Endothelial cell of umbilical vein (primary cell): ENCODE measurements at regions not wholly inside any gene's neighbourhood (a gene's known extent, or its start where the extent isn't known, plus 50 kb on each side); places are given as distances from the start of the nearest gene placed in this dataset.

Experiments used
- BruUV-seq: library from RNA; stranded (reverse); fragments of 400-500 nt; replicated peaks from 2 replicates; lab custom pipeline; 2021; lab: Mats Ljungman, UMichigan
- CTCF ChIA-PET: fragments of 300-600, 350-600 bp; sonication (Branson Sonifier 250); formaldehyde crosslinking; loops from one replicate; lab custom pipeline; 2021; ENCODE audit warnings: antibody characterized with exemption, inconsistent platforms; lab: Charles Lee
- POLR2A ChIA-PET: fragments of 300-600, 350-600 bp; sonication (Branson Sonifier 250); formaldehyde crosslinking; loops from one replicate; lab custom pipeline; 2021; ENCODE audit warnings: antibody characterized with exemption, inconsistent platforms; lab: Charles Lee
- DNase-seq: peaks from one replicate; pipeline ENCODE4 v3.0.0-alpha.2; 2011; ENCODE audit warnings: low read depth, low spot score
- FAIRE-seq: peaks from 2 replicates; lab custom pipeline; 2011; peaks lifted over from hg19 to GRCh38; lab: Jason Lieb, UNC
- H2AFZ ChIP-seq: 2 replicates; pipeline ENCODE4 v1.6.0; 2012; ENCODE audit warnings: low read depth, low read length, control low read depth, inconsistent platforms
- H3K27ac ChIP-seq: 2 replicates; pipeline ENCODE4 v1.5.1; 2011; ENCODE audit warnings: low read depth, mild to moderate bottlenecking, control low read depth, low read length, moderate library complexity; ENCODE audit not compliant: insufficient read depth
- H3K27me3 ChIP-seq, 2 experiments: 2 replicates each; pipeline versions ENCODE4 v1.6.0 to v1.6.1; 2011; ENCODE audit warnings: low read length in 2 of 2, mixed read lengths in 1 of 2; ENCODE audit not compliant: control insufficient read depth in 2 of 2, insufficient read depth in 2 of 2
- H3K36me3 ChIP-seq, 2 experiments: 2 replicates in 1 of 2; 3 replicates in 1 of 2; pipeline ENCODE4 v1.5.1; 2011; ENCODE audit warnings: low read length in 2 of 2, mild to moderate bottlenecking in 1 of 2, moderate library complexity in 1 of 2; ENCODE audit not compliant: control insufficient read depth in 2 of 2, insufficient read depth in 2 of 2; ENCODE audit errors: extremely low read depth in 1 of 2
- H3K4me1 ChIP-seq: 3 replicates; pipeline ENCODE4 v1.5.1; 2011; ENCODE audit warnings: mild to moderate bottlenecking, low read length; ENCODE audit not compliant: control insufficient read depth, insufficient read depth; ENCODE audit errors: extremely low read depth
- H3K4me2 ChIP-seq: 2 replicates; pipeline ENCODE4 v1.6.1; 2011; ENCODE audit warnings: low read length, control low read depth, mixed read lengths; ENCODE audit not compliant: insufficient read depth
- H3K4me3 ChIP-seq, 3 experiments: fragments of 200-600 bp in 1 of 3; sonication (generic), shearing (Covaris generic) in 1 of 3; replicated peaks in 1 of 3; 2 replicates each; pipeline ENCODE4 v1.5.1; 2011 to 2016; ENCODE audit warnings: control low read depth in 3 of 3, low read length in 3 of 3, mild to moderate bottlenecking in 2 of 3, inconsistent platforms in 1 of 3, low read depth in 1 of 3, moderate library complexity in 1 of 3; ENCODE audit not compliant: insufficient read depth in 1 of 3
- H3K79me2 ChIP-seq: 2 replicates; pipeline ENCODE4 v1.6.0; 2012; ENCODE audit warnings: low read length, inconsistent platforms; ENCODE audit not compliant: control insufficient read depth, insufficient read depth
- H3K9ac ChIP-seq: replicated peaks from 2 replicates; pipeline ENCODE3; 2011; ENCODE audit warnings: low read length, control low read depth; ENCODE audit not compliant: insufficient read depth; ENCODE audit errors: extremely low read depth
- H3K9me1 ChIP-seq: replicated peaks from 3 replicates; pipeline ENCODE4 v1.6.0; 2011; ENCODE audit warnings: mild to moderate bottlenecking, low read length; ENCODE audit not compliant: control insufficient read depth, insufficient read depth; ENCODE audit errors: extremely low read depth
- H3K9me3 ChIP-seq: replicated peaks from 2 replicates; pipeline ENCODE4 v1.5.1; 2012; ENCODE audit warnings: low read length, inconsistent platforms; ENCODE audit not compliant: control insufficient read depth, insufficient read depth
- H4K20me1 ChIP-seq: replicated peaks from 2 replicates; pipeline ENCODE3; 2011; ENCODE audit warnings: mild to moderate bottlenecking, low read length; ENCODE audit not compliant: control insufficient read depth, insufficient read depth; ENCODE audit errors: extremely low read depth
- CTCF ChIP-seq, 2 donors: IDR thresholded peaks; 1 replicate in 1 of 2; 2 replicates in 1 of 2; pipeline ENCODE4 v1.5.1; 2011; ENCODE audit warnings: low read length in 2 of 2, mild to moderate bottlenecking in 2 of 2, moderate library complexity in 2 of 2, control low read depth in 1 of 2, inconsistent platforms in 1 of 2, low read depth in 1 of 2; ENCODE audit not compliant: insufficient read depth in 1 of 2; ENCODE audit errors: extremely low read depth in 1 of 2
- EZH2 ChIP-seq: IDR thresholded peaks from 2 replicates; pipeline ENCODE4 v1.6.1; 2012; ENCODE audit warnings: borderline replicate concordance, low read depth, mild to moderate bottlenecking, moderate library complexity, low read length, inconsistent platforms; ENCODE audit not compliant: severe bottlenecking
- FOS ChIP-seq: IDR thresholded peaks from 2 replicates; pipeline ENCODE4 v1.6.1; 2011; ENCODE audit warnings: mild to moderate bottlenecking, low read length, moderate library complexity, borderline replicate concordance; ENCODE audit not compliant: insufficient read depth
- GATA2 ChIP-seq: IDR thresholded peaks from 2 replicates; pipeline ENCODE4 v1.7.0; 2011; ENCODE audit warnings: low read depth, mild to moderate bottlenecking, moderate library complexity, mixed read lengths, low read length; ENCODE audit not compliant: insufficient read length, insufficient read depth
- JUN ChIP-seq: IDR thresholded peaks from 2 replicates; pipeline ENCODE4 v1.6.1; 2011; ENCODE audit warnings: borderline replicate concordance, low read depth; ENCODE audit not compliant: insufficient read length, insufficient read depth
- MAX ChIP-seq: IDR thresholded peaks from 2 replicates; pipeline ENCODE4 v1.6.1; 2011; ENCODE audit not compliant: insufficient read depth, insufficient read length
- MYC ChIP-seq: IDR thresholded peaks from one replicate; pipeline ENCODE4 v1.6.1; 2011; ENCODE audit warnings: mild to moderate bottlenecking, low read depth, low read length
- POLR2A ChIP-seq: IDR thresholded peaks from 2 replicates; pipeline ENCODE4 v1.6.1; 2012; ENCODE audit warnings: low read depth, mild to moderate bottlenecking, control low read depth, low read length
- POLR2AphosphoS5 ChIP-seq: IDR thresholded peaks from 2 replicates; pipeline ENCODE4 v1.6.1; 2012; ENCODE audit warnings: low read depth, mild to moderate bottlenecking, control low read depth, low read length, moderate library complexity; ENCODE audit not compliant: insufficient read depth
- dilution Hi-C: fragments of 300-500 bp; cut with MboI; formaldehyde crosslinking; loops from one replicate; pipeline ENCODE4 v1.15.0; 2019; ENCODE audit warnings: low sequenced_read_pairs; ENCODE audit not compliant: extremely low pct_ligation_motif_present
- intact Hi-C: fragments of 100-400 bp; cut with micrococcal nuclease; formaldehyde crosslinking; loops from one replicate; pipeline ENCODE4 v1.10.0; 2022

- Histone ChIP-seq H3K27ac (no peak overlapping the region), H2AFZ (no peak overlapping the region), H3K9me3 (no peaks in the 10 kb centered on the region), H3K36me3 (no peaks in the 10 kb centered on the region), H3K4me3 (no peak overlapping the region), H4K20me1 (no peaks in the 10 kb centered on the region), H3K9me1 (no peaks in the 10 kb centered on the region), H3K27me3 (no peaks in the 10 kb centered on the region), H3K9ac (no peak overlapping the region), H3K79me2 (no peaks in the 10 kb centered on the region), H3K4me1 (no peaks in the 10 kb centered on the region), H3K4me2 (no peak overlapping the region)
- FAIRE-seq, result no peak
- DNase-seq, result no peak
- POLR2A ChIA-PET, result no interaction called here
- dilution Hi-C loops (no loop called here), intact Hi-C loops (no loop called here)
- BruUV-seq, result no TSS peak
- CTCF ChIA-PET, result interaction anchor here (1.4 kb wide), 2 partner anchors 11 to 208 kb away, joined by 3 to 4 read pairs; no protein-coding TSS in a partner anchor
- TF ChIP-seq POLR2AphosphoS5 (no peak), POLR2A (no peak), MYC (no peak), FOS (no peak), EZH2 (no peak), JUN (no peak), MAX (no peak), GATA2 (no peak), CTCF (IDR thresholded peaks at IDR 0.05; ENCODE audit: extremely low read depth in 1 of 2, insufficient read depth in 1 of 2, low read depth in 1 of 2, low read length in 2 of 2) (no peak)
These were observed 223.1 kb upstream of the ITGA1 start for GRCh38 chr5:52564587-52564986.
